Thymus (tissue), 11 donors: ENCODE measurements at regions not wholly inside any gene's neighbourhood (a gene's known extent, or its start where the extent isn't known, plus 50 kb on each side); places are given as distances from the start of the nearest gene placed in this dataset.

Experiments
- DNase-seq, 9 donors: peaks; one replicate each; pipeline ENCODE4 v3.0.0-alpha.2; 2013; ENCODE audit warnings: low spot score in 9 of 9, low read depth in 6 of 9, missing footprints in 1 of 9
- H3K27ac ChIP-seq, 2 donors: one replicate each; pipeline ENCODE4 v1.5.1; 2013; ENCODE audit warnings: control low read depth in 1 of 2, low read depth in 1 of 2, low read length in 1 of 2, mild to moderate bottlenecking in 1 of 2, moderate library complexity in 1 of 2
- H3K27me3 ChIP-seq, 2 donors: one replicate each; pipeline ENCODE4 v1.5.1; 2013; ENCODE audit warnings: low read length in 1 of 2; ENCODE audit not compliant: control insufficient read depth in 2 of 2, insufficient read depth in 1 of 2
- H3K36me3 ChIP-seq, 2 donors: one replicate each; pipeline ENCODE4 v1.5.1; 2013; ENCODE audit warnings: low read length in 1 of 2, mild to moderate bottlenecking in 1 of 2, moderate library complexity in 1 of 2; ENCODE audit not compliant: control insufficient read depth in 2 of 2, insufficient read depth in 2 of 2
- H3K4me1 ChIP-seq, 2 donors: one replicate each; pipeline ENCODE4 v1.5.1; 2013; ENCODE audit warnings: low read length in 2 of 2; ENCODE audit not compliant: control insufficient read depth in 2 of 2, insufficient read depth in 2 of 2
- H3K4me3 ChIP-seq, 2 donors: one replicate each; pipeline ENCODE4 v1.5.1; 2013; ENCODE audit warnings: low read length in 2 of 2, control low read depth in 1 of 2, mild to moderate bottlenecking in 1 of 2
- H3K9me3 ChIP-seq, 2 donors: one replicate each; pipeline ENCODE4 v1.5.1; 2013; ENCODE audit warnings: low read length in 1 of 2, mild to moderate bottlenecking in 1 of 2; ENCODE audit not compliant: control insufficient read depth in 2 of 2, insufficient read depth in 1 of 2
- WGBS: extraction: QIAGEN DNeasy Blood & Tissue Kit; methylation state at CpG from one replicate; pipeline ENCODE4 v1.1.7; 2013; 5-methylcytosine and 5-hydroxymethylcytosine counted together
- donor health status: healthy.

GRCh38 chr10:58140691-58141347, 126.9 kb downstream of the IPMK start:
- WGBS: 87% methylated on average over 5 of the region's 5 CpGs
- no peak for DNase-seq
- Histone ChIP-seq H3K27me3 (no peaks in the 10 kb centered on the region), H3K27ac (no peak overlapping the region), H3K9me3 (no peaks in the 10 kb centered on the region), H3K4me1 (no peaks in the 10 kb centered on the region), H3K4me3 (no peak overlapping the region), H3K36me3 (no peaks in the 10 kb centered on the region)

- Histone ChIP-seq H3K27ac (no peak overlapping the region), H3K36me3 (no peaks in the 10 kb centered on the region), H3K9me3 (no peaks in the 10 kb centered on the region), H3K4me3 (no peak overlapping the region), H3K27me3 (no peaks in the 10 kb centered on the region), H3K4me1 (no peaks in the 10 kb centered on the region)
- 90% methylated on average over 2 of the region's 2 CpGs for WGBS
- DNase-seq: no peak
These were observed 127.6 kb downstream of the IPMK start for GRCh38 chr10:58140054-58140453.

- no peak overlapping the region for H3K27ac ChIP-seq
These were observed 129.9 kb downstream of the IPMK start for GRCh38 chr10:58137813-58138212.

GRCh38 chr10:58115218-58116050, 152.3 kb downstream of the IPMK start:
- Histone ChIP-seq H3K9me3 (no peaks in the 10 kb centered on the region), H3K4me1 (no peaks in the 10 kb centered on the region), H3K27ac (no peak overlapping the region), H3K36me3 (no peaks in the 10 kb centered on the region), H3K27me3 (no peaks in the 10 kb centered on the region), H3K4me3 (no peak overlapping the region)
- DNase-seq: no peak
- 93% methylated on average over 9 of the region's 9 CpGs for WGBS

More at GRCh38 chr10:58137813-58138212, 129.9 kb downstream of the IPMK start:
- no peaks in the 10 kb centered on the region for H3K4me1 ChIP-seq
- WGBS: 90% methylated on average over 5 of the region's 5 CpGs
- no peaks in the 10 kb centered on the region for H3K36me3 ChIP-seq
- H3K4me3 ChIP-seq: no peak overlapping the region
- no peak for DNase-seq
- H3K9me3 ChIP-seq: no peaks in the 10 kb centered on the region
- no peaks in the 10 kb centered on the region for H3K27me3 ChIP-seq

GRCh38 chr10:58109731-58110130, 158.0 kb downstream of the IPMK start:
- no peaks in the 10 kb centered on the region for H3K9me3 ChIP-seq
- no peaks in the 10 kb centered on the region for H3K36me3 ChIP-seq
- H3K27ac ChIP-seq: no peak overlapping the region
- no peaks in the 10 kb centered on the region for H3K27me3 ChIP-seq
- no peak for DNase-seq
- no peaks in the 10 kb centered on the region for H3K4me1 ChIP-seq
- no peak overlapping the region for H3K4me3 ChIP-seq
- 89% methylated on average over 3 of the region's 3 CpGs for WGBS

- DNase-seq: no peak
- 97% methylated on average over 2 of the region's 2 CpGs for WGBS
- Histone ChIP-seq H3K4me3 (no peak overlapping the region), H3K4me1 (no peaks in the 10 kb centered on the region), H3K9me3 (no peaks in the 10 kb centered on the region), H3K27ac (no peak overlapping the region), H3K27me3 (no peaks in the 10 kb centered on the region), H3K36me3 (no peaks in the 10 kb centered on the region)
These were observed 160.2 kb downstream of the IPMK start for GRCh38 chr10:58107506-58107905.

- no peaks in the 10 kb centered on the region for H3K9me3 ChIP-seq
- no peak overlapping the region for H3K27ac ChIP-seq
- DNase-seq: no peak
- WGBS: 95% methylated on average over 40 of the region's 40 CpGs
- H3K27me3 ChIP-seq: no peaks in the 10 kb centered on the region
- no peak overlapping the region for H3K4me3 ChIP-seq
- no peaks in the 10 kb centered on the region for H3K36me3 ChIP-seq
- no peaks in the 10 kb centered on the region for H3K4me1 ChIP-seq
These were observed 161.3 kb downstream of the IPMK start for GRCh38 chr10:58106211-58107035.

- DNase-seq: no peak
- Histone ChIP-seq H3K36me3 (no peaks in the 10 kb centered on the region), H3K27me3 (no peaks in the 10 kb centered on the region), H3K27ac (no peak overlapping the region), H3K4me3 (no peak overlapping the region), H3K9me3 (no peaks in the 10 kb centered on the region), H3K4me1 (no peaks in the 10 kb centered on the region)
These were observed 163.3 kb downstream of the IPMK start for GRCh38 chr10:58104351-58104751.

- 80% methylated on average over 7 of the region's 7 CpGs for WGBS
- H3K4me1 ChIP-seq: no peaks in the 10 kb centered on the region
- H3K27ac ChIP-seq: no peak overlapping the region
- H3K36me3 ChIP-seq: no peaks in the 10 kb centered on the region
- H3K27me3 ChIP-seq: no peaks in the 10 kb centered on the region
- DNase-seq: no peak
- H3K4me3 ChIP-seq: no peak overlapping the region
- H3K9me3 ChIP-seq: no peaks in the 10 kb centered on the region
These were observed 164.8 kb downstream of the IPMK start for GRCh38 chr10:58102897-58103296.
